CD8-positive, alpha-beta memory T cell (primary cell): ENCODE measurements at regions not wholly inside any gene's neighbourhood (a gene's known extent, or its start where the extent isn't known, plus 50 kb on each side); places are given as distances from the start of the nearest gene placed in this dataset.
A peak's percentile ranks its signal among the peaks of the same experiment; 100 is the strongest.

ENCODE experiments used
- CTCF ChIA-PET: fragments of 350-600 bp; sonication (Branson Sonifier 250); formaldehyde crosslinking; loops from one replicate; lab custom pipeline; 2021; ENCODE audit warnings: antibody characterized with exemption; lab: Charles Lee
- POLR2A ChIA-PET: fragments of 350-600 bp; sonication (Branson Sonifier 250); formaldehyde crosslinking; loops from one replicate; lab custom pipeline; 2021; ENCODE audit warnings: antibody characterized with exemption; lab: Charles Lee
- DNase-seq, 5 donors: peaks; one replicate each; pipeline versions ENCODE4 v3.0.0 to v3.0.0-alpha.2; 2020 to 2022; ENCODE audit warnings: mixed read lengths in 1 of 5
- H3K27ac ChIP-seq: one replicate; pipeline ENCODE4 v1.7.0; 2013; ENCODE audit warnings: low read depth, mild to moderate bottlenecking, low read length, moderate library complexity
- H3K27me3 ChIP-seq: 2 replicates; pipeline ENCODE4 v1.7.0; 2013; ENCODE audit warnings: low read length, mild to moderate bottlenecking; ENCODE audit not compliant: insufficient read depth, poor library complexity, severe bottlenecking
- H3K36me3 ChIP-seq: 2 replicates; pipeline ENCODE4 v1.7.0; 2013; ENCODE audit warnings: mild to moderate bottlenecking, low read length, moderate library complexity; ENCODE audit not compliant: insufficient read depth
- H3K4me1 ChIP-seq: 2 replicates; pipeline ENCODE4 v1.7.0; 2013; ENCODE audit warnings: mild to moderate bottlenecking, low read length, moderate library complexity; ENCODE audit not compliant: insufficient read depth
- H3K4me3 ChIP-seq: 2 replicates; pipeline ENCODE4 v1.7.0; 2013; ENCODE audit warnings: mild to moderate bottlenecking, low read length
- H3K9me3 ChIP-seq: 2 replicates; pipeline ENCODE4 v1.7.0; 2013; ENCODE audit warnings: mild to moderate bottlenecking, low read length
- H3K27ac Mint-ChIP-seq, 8 donors: one replicate each; pipeline ENCODE4 v1.8.0; 2020 to 2021; ENCODE audit warnings: mixed read lengths in 8 of 8, mild to moderate bottlenecking in 6 of 8, inconsistent platforms in 3 of 8, moderate library complexity in 3 of 8
- H3K27me3 Mint-ChIP-seq, 2 donors: one replicate each; pipeline ENCODE4 v1.8.0; 2020 to 2021; ENCODE audit warnings: mixed read lengths in 2 of 2, mild to moderate bottlenecking in 1 of 2, moderate library complexity in 1 of 2
- H3K36me3 Mint-ChIP-seq, 3 donors: one replicate each; pipeline ENCODE4 v1.8.0; 2020 to 2021; ENCODE audit warnings: mixed read lengths in 3 of 3, inconsistent platforms in 1 of 3, mild to moderate bottlenecking in 1 of 3
- H3K4me1 Mint-ChIP-seq, 3 donors: one replicate each; pipeline ENCODE4 v1.8.0; 2020 to 2021; ENCODE audit warnings: mixed read lengths in 3 of 3, inconsistent platforms in 1 of 3, mild to moderate bottlenecking in 1 of 3
- H3K4me3 Mint-ChIP-seq, 7 donors: one replicate each; pipeline ENCODE4 v1.8.0; 2020 to 2021; ENCODE audit warnings: mixed read lengths in 7 of 7, mild to moderate bottlenecking in 6 of 7, moderate library complexity in 4 of 7, inconsistent platforms in 2 of 7
- H3K9me3 Mint-ChIP-seq, 5 donors: one replicate each; pipeline ENCODE4 v1.8.0; 2020 to 2022; ENCODE audit warnings: mixed read lengths in 5 of 5, mild to moderate bottlenecking in 3 of 5, moderate library complexity in 2 of 5, inconsistent platforms in 1 of 5

DNA sequence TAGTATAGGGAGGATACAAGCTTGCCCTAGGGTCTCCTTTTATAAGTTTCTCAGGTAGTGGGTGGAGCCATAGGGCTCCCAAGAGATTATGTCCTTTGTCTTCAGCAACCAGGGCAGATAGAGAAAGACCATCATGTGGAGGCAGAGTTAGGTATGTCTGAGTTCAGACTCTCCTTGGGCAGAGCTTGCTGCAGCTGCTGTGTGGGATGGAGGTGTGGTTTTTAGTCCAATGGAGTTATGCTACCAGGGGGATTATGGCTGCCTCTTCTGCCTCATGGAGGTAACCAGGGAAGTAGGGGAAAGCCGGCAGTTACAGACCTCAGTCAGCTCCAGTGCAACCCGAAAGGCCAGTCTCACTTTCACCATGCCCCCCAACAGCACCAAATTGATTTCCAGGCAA is 220.5 kb downstream of the NECTIN3 start:
- Mint-ChIP-seq H3K27ac (no peak overlapping the region), H3K36me3 (peaks cover 0 to 5% (median 0%) of the 10 kb centered on the region in 3 donors), H3K9me3 (peaks cover 0 to 2% (median 0%) of the 10 kb centered on the region in 5 donors), H3K27me3 (no peaks in the 10 kb centered on the region), H3K4me3 (no peak overlapping the region), H3K4me1 (peaks cover 0 to 15% (median 5%) of the 10 kb centered on the region in 3 donors)
- no peaks in the 10 kb centered on the region for H3K4me1 ChIP-seq
- ChIA-PET CTCF (interaction anchor here (1.3 kb wide), 1 partner anchor 46 kb away, joined by 3 read pairs; no protein-coding TSS in a partner anchor), POLR2A (no interaction called here)
- no peaks in the 10 kb centered on the region for H3K9me3 ChIP-seq
- no peaks in the 10 kb centered on the region for H3K36me3 ChIP-seq
- no peak overlapping the region for H3K27ac ChIP-seq
- DNase-seq: no peak
- no peaks in the 10 kb centered on the region for H3K27me3 ChIP-seq
- no peak overlapping the region for H3K4me3 ChIP-seq

DNA sequence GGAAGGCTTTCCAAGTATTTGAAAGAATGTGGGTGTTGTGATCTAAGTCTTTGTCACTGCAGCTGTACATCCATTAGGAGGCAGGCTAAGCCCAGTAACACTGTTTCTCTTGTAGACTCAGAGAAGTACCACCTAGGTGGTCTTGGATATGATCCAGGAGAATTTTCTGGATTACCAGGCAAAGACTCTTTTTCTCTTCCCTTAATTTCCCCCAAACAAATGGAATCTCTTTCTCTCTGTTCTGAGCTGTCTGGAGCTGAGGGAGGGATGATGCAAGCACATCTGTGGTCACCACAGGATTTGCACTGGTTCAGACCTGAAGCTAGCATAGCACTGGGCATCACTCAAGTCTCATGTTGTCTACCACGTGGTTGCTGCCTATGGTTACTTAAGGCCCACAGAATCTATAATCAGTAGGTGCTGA is 227.6 kb downstream of the NECTIN3 start:
- no peak for DNase-seq
- POLR2A ChIA-PET: no interaction called here
- no peak overlapping the region for H3K4me3 ChIP-seq
- H3K27ac Mint-ChIP-seq: no peak overlapping the region
- H3K9me3 Mint-ChIP-seq: no peaks in the 10 kb centered on the region
- H3K27me3 ChIP-seq: no peaks in the 10 kb centered on the region
- no peaks in the 10 kb centered on the region for H3K9me3 ChIP-seq
- H3K4me3 Mint-ChIP-seq: no peak overlapping the region
- no peak overlapping the region for H3K27ac ChIP-seq
- H3K27me3 Mint-ChIP-seq: peaks cover 3 to 4% of the 10 kb centered on the region in 2 donors
- CTCF ChIA-PET: no interaction called here
- H3K36me3 Mint-ChIP-seq: peaks cover 0 to 5% (median 2%) of the 10 kb centered on the region in 3 donors
- peaks cover 12 to 28% (median 17%) of the 10 kb centered on the region in 3 donors for H3K4me1 Mint-ChIP-seq
- H3K36me3 ChIP-seq: no peaks in the 10 kb centered on the region
- H3K4me1 ChIP-seq: peaks cover 6% of the 10 kb centered on the region

DNA sequence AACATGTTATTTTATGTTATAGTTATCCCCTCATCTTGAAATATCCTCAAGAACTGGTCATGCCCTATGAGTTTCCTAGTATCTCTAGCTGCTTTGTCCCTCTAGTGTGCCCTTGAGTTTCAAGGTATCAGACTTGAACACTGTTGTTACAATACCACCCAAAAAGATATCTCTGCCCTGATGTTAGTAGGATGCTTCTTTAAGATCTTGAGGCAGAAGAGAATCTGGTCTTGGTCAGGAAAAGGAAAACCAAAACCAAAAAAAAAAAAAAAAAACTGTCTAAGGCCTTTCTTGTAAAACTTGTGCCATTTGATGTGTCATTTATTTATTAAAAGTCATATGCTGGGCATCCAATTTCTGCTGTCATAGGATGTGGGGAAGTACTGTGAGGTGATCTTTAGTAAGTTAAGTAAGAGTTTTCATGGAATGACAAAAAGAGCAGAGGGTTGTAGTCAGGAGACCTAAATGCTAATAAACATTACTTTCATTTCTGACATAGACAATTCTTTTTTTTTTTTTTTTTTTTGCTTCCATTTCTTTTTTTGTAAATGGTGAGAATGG is 229.7 kb downstream of the NECTIN3 start:
- DNase-seq: no peak
- H3K4me3 Mint-ChIP-seq: peak overlapping the region in 2 of 7 donors; percentile 4 to 5
- H3K27me3 Mint-ChIP-seq: peaks cover 4 to 5% of the 10 kb centered on the region in 2 donors
- ChIA-PET POLR2A (no interaction called here), CTCF (interaction anchor here (0.7 kb wide), 1 partner anchor 1606 kb away, joined by 3 read pairs; no protein-coding TSS in a partner anchor)
- no peaks in the 10 kb centered on the region for H3K27me3 ChIP-seq
- H3K27ac ChIP-seq: no peak overlapping the region
- H3K4me3 ChIP-seq: no peak overlapping the region
- no peaks in the 10 kb centered on the region for H3K9me3 ChIP-seq
- H3K36me3 Mint-ChIP-seq: peaks cover 0 to 2% (median 0%) of the 10 kb centered on the region in 3 donors
- no peaks in the 10 kb centered on the region for H3K36me3 ChIP-seq
- H3K9me3 Mint-ChIP-seq: no peaks in the 10 kb centered on the region
- H3K27ac Mint-ChIP-seq: peak overlapping the region in 2 of 8 donors; percentile 48 to 68
- H3K4me1 Mint-ChIP-seq: peaks cover 12 to 22% (median 13%) of the 10 kb centered on the region in 3 donors
- peaks cover 6% of the 10 kb centered on the region for H3K4me1 ChIP-seq

DNA sequence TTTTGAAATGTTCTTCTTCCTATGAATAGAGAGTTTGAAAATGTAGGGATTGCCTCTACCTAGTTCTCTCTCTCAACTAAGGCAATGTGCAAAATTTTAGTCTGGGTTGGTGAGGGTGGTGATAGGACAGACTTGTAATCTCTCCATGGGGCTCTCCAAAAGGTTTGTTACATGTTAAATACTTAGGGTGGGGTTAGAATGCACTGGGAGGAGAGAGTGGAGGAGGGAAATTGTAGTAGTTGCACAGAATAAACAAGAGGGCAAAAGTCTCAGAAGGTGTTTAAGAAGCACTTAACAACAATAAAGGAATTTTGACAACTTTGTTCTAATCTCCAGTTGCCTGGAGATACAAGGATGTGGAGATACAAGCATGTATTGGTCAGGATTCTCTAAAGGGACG is 230.4 kb downstream of the NECTIN3 start:
- H3K36me3 Mint-ChIP-seq: peaks cover 0 to 2% (median 0%) of the 10 kb centered on the region in 3 donors
- H3K4me1 Mint-ChIP-seq: peaks cover 12 to 16% (median 13%) of the 10 kb centered on the region in 3 donors
- H3K27me3 Mint-ChIP-seq: peaks cover 4 to 5% of the 10 kb centered on the region in 2 donors
- ChIA-PET CTCF (no interaction called here), POLR2A (no interaction called here)
- H3K9me3 ChIP-seq: no peaks in the 10 kb centered on the region
- H3K27me3 ChIP-seq: no peaks in the 10 kb centered on the region
- H3K36me3 ChIP-seq: no peaks in the 10 kb centered on the region
- H3K4me3 Mint-ChIP-seq: no peak overlapping the region
- no peak overlapping the region for H3K27ac ChIP-seq
- no peaks in the 10 kb centered on the region for H3K9me3 Mint-ChIP-seq
- no peak for DNase-seq
- no peak overlapping the region for H3K27ac Mint-ChIP-seq
- H3K4me1 ChIP-seq: peaks cover 6% of the 10 kb centered on the region
- no peak overlapping the region for H3K4me3 ChIP-seq

DNA sequence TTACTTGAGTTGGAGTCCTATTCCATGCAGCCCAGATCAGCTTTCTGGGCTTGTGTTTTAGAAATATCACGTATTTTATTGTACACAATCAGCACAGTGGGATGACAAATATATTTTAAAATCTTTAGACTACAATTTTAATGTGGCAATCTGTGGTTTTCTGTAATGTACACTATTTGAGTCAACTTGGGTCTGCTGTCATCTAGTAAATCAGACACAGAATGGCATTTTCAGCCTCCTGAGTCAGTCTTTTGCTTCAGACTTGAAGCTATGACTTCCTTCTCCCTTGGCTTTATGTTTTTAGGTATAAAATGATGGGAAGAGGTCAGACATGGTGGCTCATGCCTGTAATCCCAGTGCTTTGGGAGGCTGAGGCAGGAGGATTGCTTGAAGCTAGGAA is 232.1 kb downstream of the NECTIN3 start:
- peaks cover 3 to 4% of the 10 kb centered on the region in 2 donors for H3K27me3 Mint-ChIP-seq
- Histone ChIP-seq H3K4me1 (peaks cover 6% of the 10 kb centered on the region), H3K36me3 (no peaks in the 10 kb centered on the region), H3K27ac (no peak overlapping the region), H3K4me3 (no peak overlapping the region), H3K9me3 (no peaks in the 10 kb centered on the region), H3K27me3 (no peaks in the 10 kb centered on the region)
- no peak for DNase-seq
- peaks cover 0 to 2% (median 0%) of the 10 kb centered on the region in 3 donors for H3K36me3 Mint-ChIP-seq
- no peaks in the 10 kb centered on the region for H3K9me3 Mint-ChIP-seq
- CTCF ChIA-PET: no interaction called here
- POLR2A ChIA-PET: no interaction called here
- H3K4me1 Mint-ChIP-seq: peaks cover 12 to 16% (median 13%) of the 10 kb centered on the region in 3 donors
- no peak overlapping the region for H3K4me3 Mint-ChIP-seq
- H3K27ac Mint-ChIP-seq: peak overlapping the region in 1 of 8 donors; percentile 2

DNA sequence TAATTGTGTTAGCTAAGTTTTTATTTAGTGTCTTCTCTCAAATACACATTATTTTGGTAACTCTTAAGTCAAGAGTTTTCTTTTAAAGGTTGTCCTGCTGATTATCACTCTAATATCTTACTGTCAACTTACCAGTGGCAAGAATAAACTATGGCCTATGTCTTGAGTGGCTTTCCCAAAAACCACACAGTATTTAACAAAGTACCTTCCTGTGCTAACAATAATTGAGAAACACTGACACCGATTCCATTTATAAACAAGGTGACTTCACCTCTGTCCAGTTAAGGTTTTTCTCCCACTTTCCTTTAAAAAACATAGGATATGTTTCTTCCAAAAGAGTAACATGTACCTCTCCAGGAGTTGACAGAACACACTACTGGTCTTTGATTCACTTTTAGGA is 234.3 kb upstream of the CD96 start:
- Histone ChIP-seq H3K27ac (no peak overlapping the region), H3K27me3 (no peaks in the 10 kb centered on the region), H3K9me3 (no peaks in the 10 kb centered on the region), H3K4me3 (no peak overlapping the region), H3K36me3 (no peaks in the 10 kb centered on the region), H3K4me1 (peaks cover 24% of the 10 kb centered on the region)
- H3K36me3 Mint-ChIP-seq: peaks cover 0 to under 1% (median 0%) of the 10 kb centered on the region in 3 donors
- CTCF ChIA-PET: no interaction called here
- POLR2A ChIA-PET: no interaction called here
- no peak overlapping the region for H3K27ac Mint-ChIP-seq
- H3K27me3 Mint-ChIP-seq: peaks cover 3 to 4% of the 10 kb centered on the region in 2 donors
- DNase-seq: no peak
- peaks cover 0 to 31% (median 26%) of the 10 kb centered on the region in 3 donors for H3K4me1 Mint-ChIP-seq
- H3K9me3 Mint-ChIP-seq: no peaks in the 10 kb centered on the region
- H3K4me3 Mint-ChIP-seq: no peak overlapping the region

DNA sequence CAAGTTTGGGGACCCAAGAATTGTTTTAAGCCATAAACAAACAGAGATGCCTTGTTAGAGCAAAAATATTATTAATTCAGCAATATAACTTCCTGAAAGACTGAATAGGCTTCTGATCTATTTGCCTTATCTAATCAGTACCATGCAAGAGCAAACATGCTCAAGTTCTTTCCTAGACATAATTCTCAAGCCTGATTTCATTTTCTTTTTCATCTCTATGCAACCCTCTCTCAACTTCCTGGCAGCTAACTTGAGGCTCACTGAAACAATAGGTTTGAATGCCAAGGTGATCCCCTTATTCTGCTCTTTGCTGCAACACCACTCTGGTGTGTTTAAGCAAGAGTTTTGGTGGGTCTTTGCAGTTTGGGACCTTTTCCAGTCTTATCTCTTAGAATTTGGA is 230.9 kb upstream of the CD96 start:
- Histone ChIP-seq H3K27ac (no peak overlapping the region), H3K9me3 (no peaks in the 10 kb centered on the region), H3K4me3 (no peak overlapping the region), H3K4me1 (peaks cover 51% of the 10 kb centered on the region), H3K27me3 (no peaks in the 10 kb centered on the region), H3K36me3 (no peaks in the 10 kb centered on the region)
- Mint-ChIP-seq H3K4me3 (peak overlapping the region in 5 of 7 donors; percentile 13 to 56 (median 36)), H3K27ac (peak overlapping the region; percentile 58 to 99 (median 88)), H3K4me1 (peaks cover 0 to 40% (median 29%) of the 10 kb centered on the region in 3 donors), H3K9me3 (no peaks in the 10 kb centered on the region), H3K27me3 (no peaks in the 10 kb centered on the region), H3K36me3 (no peaks in the 10 kb centered on the region)
- POLR2A ChIA-PET: no interaction called here
- peak in 1 of 5 donors; percentile 15 for DNase-seq
- CTCF ChIA-PET: interaction anchor here (0.8 kb wide), 1 partner anchor 231 kb away, joined by 3 read pairs; no protein-coding TSS in a partner anchor

DNA sequence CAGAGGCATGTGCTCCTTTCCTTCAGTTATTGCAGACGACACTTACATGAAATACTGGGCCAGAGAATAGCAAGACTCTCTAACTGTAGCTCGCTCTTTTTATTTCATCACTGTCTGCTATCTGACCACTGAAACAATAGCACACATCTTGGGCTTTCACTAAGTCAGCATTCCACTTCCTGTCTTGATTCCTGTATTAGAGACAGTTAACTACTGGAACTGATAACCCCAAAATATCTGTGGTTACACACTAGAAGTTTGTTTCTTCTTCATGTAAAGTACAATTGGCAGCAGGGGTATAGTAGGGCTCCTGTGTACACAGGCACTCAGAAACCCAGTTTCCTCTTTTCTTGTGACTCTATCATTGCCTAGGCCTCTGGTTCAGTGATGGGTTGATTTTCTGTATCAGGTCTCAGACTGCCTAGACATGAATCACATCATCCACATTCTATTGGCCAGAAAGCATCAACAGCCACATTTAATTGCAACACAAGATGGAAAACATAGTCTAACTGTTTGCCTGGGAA is 230.2 kb upstream of the CD96 start:
- Histone ChIP-seq H3K36me3 (no peaks in the 10 kb centered on the region), H3K4me3 (no peak overlapping the region), H3K4me1 (peaks cover 51% of the 10 kb centered on the region), H3K27me3 (no peaks in the 10 kb centered on the region), H3K9me3 (no peaks in the 10 kb centered on the region), H3K27ac (no peak overlapping the region)
- Mint-ChIP-seq H3K27me3 (no peaks in the 10 kb centered on the region), H3K27ac (peak overlapping the region; percentile 56 to 99 (median 87)), H3K4me1 (peaks cover 0 to 40% (median 29%) of the 10 kb centered on the region in 3 donors), H3K9me3 (no peaks in the 10 kb centered on the region), H3K36me3 (no peaks in the 10 kb centered on the region), H3K4me3 (peak overlapping the region in 6 of 7 donors; percentile 7 to 56 (median 34))
- POLR2A ChIA-PET: interaction anchor here (0.6 kb wide), 1 partner anchor 1241 kb away, joined by 3 read pairs; no protein-coding TSS in a partner anchor
- peak in 1 of 5 donors; percentile 10 for DNase-seq
- CTCF ChIA-PET: interaction anchor here (0.8 kb wide), 1 partner anchor 232 kb away, joined by 3 read pairs; no protein-coding TSS in a partner anchor
